Gastroesophageal sphincter (tissue), 4 donors: ENCODE measurements at regions not wholly inside any gene's neighbourhood (a gene's known extent, or its start where the extent isn't known, plus 50 kb on each side); places are given as distances from the start of the nearest gene placed in this dataset.
"Not testable (repeated sequence)": the region's sequence is repeated elsewhere in the genome, so short reads cannot be mapped to it uniquely, and the experiment has no call there.

Experiments used
- ATAC-seq: fragments of 150-250 bp; one replicate; pipeline ENCODE4 v1.9.1; 2016; ENCODE audit warnings: mild to moderate bottlenecking, moderate library complexity
- H3K27ac ChIP-seq, 4 donors: fragments of 200-600 bp; sonication (generic) in 3 of 4; 1 replicate in 3 of 4; 2 replicates in 1 of 4; pipeline ENCODE4 v1.5.1; 2016 to 2019
- H3K27me3 ChIP-seq: fragments of 200-600 bp; sonication (generic); one replicate; pipeline ENCODE4 v1.5.1; 2019
- H3K36me3 ChIP-seq, 2 donors: fragments of 200-600 bp; sonication (generic); one replicate each; pipeline ENCODE4 v1.5.1; 2019; ENCODE audit warnings: control low read depth in 1 of 2
- H3K4me1 ChIP-seq, 3 donors: fragments of 200-600 bp; sonication (generic); 1 replicate in 2 of 3; 2 replicates in 1 of 3; pipeline ENCODE4 v1.5.1; 2016 to 2019; ENCODE audit warnings: control low read depth in 2 of 3
- H3K4me3 ChIP-seq, 2 donors: fragments of 200-600 bp; sonication (generic); one replicate each; pipeline ENCODE4 v1.5.1; 2019; ENCODE audit warnings: mild to moderate bottlenecking in 1 of 2, moderate library complexity in 1 of 2
- H3K9me3 ChIP-seq, 3 donors: fragments of 200-600 bp; sonication (generic); one replicate each; pipeline ENCODE4 v1.5.1; 2017 to 2019; ENCODE audit warnings: control low read depth in 2 of 3
- EP300 ChIP-seq: sonication (generic); formaldehyde crosslinking; IDR thresholded peaks from one replicate; pipeline ENCODE4 v1.6.1; 2017; ENCODE audit warnings: antibody characterized with exemption, mild to moderate bottlenecking
- POLR2A ChIP-seq, 2 donors: fragments of 450-650 bp; IDR thresholded peaks; one replicate each; pipeline ENCODE4 v1.6.1; 2017; ENCODE audit warnings: antibody characterized with exemption in 2 of 2, mild to moderate bottlenecking in 2 of 2, moderate library complexity in 1 of 2
- POLR2AphosphoS5 ChIP-seq: sonication (generic); formaldehyde crosslinking; IDR thresholded peaks from one replicate; pipeline ENCODE4 v1.6.1; 2017; ENCODE audit warnings: antibody characterized with exemption
- WGBS, 2 donors: methylation state at CpG; one replicate each; pipeline ENCODE4 v1.1.5; 2018; ENCODE audit warnings: low coverage in 1 of 2; 5-methylcytosine and 5-hydroxymethylcytosine counted together
- TF ChIP-seq, protein P1 (sequence below), 4 experiments: fragments of 200-600 bp in 2 of 4; fragments of 450-650 bp in 2 of 4; sonication (generic) in 1 of 4; IDR thresholded peaks; one replicate each; pipeline ENCODE4 v1.5.1; 2017 to 2019; ENCODE audit warnings: antibody characterized with exemption in 4 of 4, mild to moderate bottlenecking in 2 of 4, moderate library complexity in 2 of 4

DNA sequence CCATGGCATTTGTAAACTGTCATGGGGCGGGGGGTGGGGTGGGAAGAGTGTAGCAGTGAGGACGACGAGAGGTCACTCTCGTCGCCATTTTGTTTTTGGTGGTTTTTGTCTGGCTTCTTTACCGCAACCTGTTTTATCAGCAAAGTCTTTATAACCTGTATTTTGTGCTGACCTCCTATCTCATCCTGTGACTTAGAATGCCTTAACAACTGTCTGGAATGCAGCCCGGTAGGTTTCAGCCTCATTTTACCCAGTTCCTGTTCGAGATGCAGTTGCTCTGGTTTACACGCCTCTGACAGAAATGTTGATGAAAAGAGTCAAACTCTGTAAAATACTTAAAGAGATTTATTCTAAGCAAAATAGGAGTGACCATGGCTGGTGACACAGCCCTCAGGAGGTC, 852.0 kb downstream of the DACH1 start:
- Histone ChIP-seq H3K9me3 (no peaks in the 10 kb centered on the region), H3K4me3 (no peak overlapping the region), H3K27me3 (no peaks in the 10 kb centered on the region), H3K27ac (no peak overlapping the region), H3K4me1 (no peaks in the 10 kb centered on the region), H3K36me3 (no peaks in the 10 kb centered on the region)
- 84 to 87% methylated on average over 7 to 8 of the region's 9 CpGs for WGBS, 2 donors
- no peak for ATAC-seq
- TF ChIP-seq, protein P1, sequence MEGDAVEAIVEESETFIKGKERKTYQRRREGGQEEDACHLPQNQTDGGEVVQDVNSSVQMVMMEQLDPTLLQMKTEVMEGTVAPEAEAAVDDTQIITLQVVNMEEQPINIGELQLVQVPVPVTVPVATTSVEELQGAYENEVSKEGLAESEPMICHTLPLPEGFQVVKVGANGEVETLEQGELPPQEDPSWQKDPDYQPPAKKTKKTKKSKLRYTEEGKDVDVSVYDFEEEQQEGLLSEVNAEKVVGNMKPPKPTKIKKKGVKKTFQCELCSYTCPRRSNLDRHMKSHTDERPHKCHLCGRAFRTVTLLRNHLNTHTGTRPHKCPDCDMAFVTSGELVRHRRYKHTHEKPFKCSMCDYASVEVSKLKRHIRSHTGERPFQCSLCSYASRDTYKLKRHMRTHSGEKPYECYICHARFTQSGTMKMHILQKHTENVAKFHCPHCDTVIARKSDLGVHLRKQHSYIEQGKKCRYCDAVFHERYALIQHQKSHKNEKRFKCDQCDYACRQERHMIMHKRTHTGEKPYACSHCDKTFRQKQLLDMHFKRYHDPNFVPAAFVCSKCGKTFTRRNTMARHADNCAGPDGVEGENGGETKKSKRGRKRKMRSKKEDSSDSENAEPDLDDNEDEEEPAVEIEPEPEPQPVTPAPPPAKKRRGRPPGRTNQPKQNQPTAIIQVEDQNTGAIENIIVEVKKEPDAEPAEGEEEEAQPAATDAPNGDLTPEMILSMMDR (IDR thresholded peaks at IDR 0.05): no peak
- TF ChIP-seq POLR2AphosphoS5: no peak
- no peak for TF ChIP-seq POLR2A (IDR thresholded peaks at IDR 0.05)
- TF ChIP-seq EP300: no peak

DNA sequence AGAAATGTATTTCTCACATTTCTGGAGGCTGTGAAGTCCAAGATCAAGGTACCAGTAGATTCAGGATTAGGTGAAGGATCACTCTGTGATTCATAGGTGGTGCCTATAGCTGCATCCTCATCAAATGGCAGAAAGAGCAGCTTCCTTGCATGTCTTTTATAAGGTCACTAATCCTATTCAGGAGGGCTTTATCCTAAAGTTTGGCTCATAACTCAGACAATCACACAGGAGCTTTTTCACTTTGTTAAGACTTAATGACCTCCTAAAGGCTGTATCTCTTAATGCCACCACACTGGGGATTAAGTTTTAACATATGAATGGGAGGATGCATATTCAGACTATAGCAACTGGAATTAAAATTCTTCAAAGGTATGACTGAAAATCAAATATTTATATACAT, 861.1 kb downstream of the DACH1 start:
- Histone ChIP-seq H3K27ac (no peak overlapping the region), H3K9me3 (no peaks in the 10 kb centered on the region), H3K4me3 (no peak overlapping the region), H3K36me3 (no peaks in the 10 kb centered on the region), H3K27me3 (no peaks in the 10 kb centered on the region), H3K4me1 (no peaks in the 10 kb centered on the region)
- TF ChIP-seq POLR2AphosphoS5: no peak
- TF ChIP-seq EP300: no peak
- TF ChIP-seq, protein P1 (IDR thresholded peaks at IDR 0.05): no peak
- no peak for TF ChIP-seq POLR2A (IDR thresholded peaks at IDR 0.05)
- ATAC-seq: no peak

DNA sequence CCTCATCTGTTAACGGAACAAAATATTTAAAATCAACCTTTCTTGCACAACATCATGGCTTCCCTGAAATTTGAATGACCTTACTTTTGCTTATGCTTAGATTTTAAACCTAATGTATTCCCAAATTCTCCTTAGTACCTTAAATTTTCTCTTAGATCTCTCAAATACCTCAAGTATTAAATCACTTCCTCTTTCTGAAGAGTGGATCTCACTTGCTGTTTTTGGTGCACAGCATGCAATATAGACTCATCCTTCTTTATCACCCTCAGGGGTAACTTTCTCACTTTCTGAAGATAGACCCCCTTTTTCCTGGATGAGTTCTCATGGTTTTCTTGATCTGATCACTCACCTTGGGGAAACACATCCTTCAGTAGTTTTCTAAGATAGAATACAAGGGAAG, 871.7 kb downstream of the DACH1 start:
- H3K4me3 ChIP-seq: no peak overlapping the region
- H3K9me3 ChIP-seq: no peaks in the 10 kb centered on the region
- 78 to 90% methylated on average over 1 of the region's 1 CpG for WGBS, 2 donors
- ATAC-seq: no peak
- H3K36me3 ChIP-seq: no peaks in the 10 kb centered on the region
- TF ChIP-seq EP300: no peak
- TF ChIP-seq, protein P1 (IDR thresholded peaks at IDR 0.05): no peak
- no peak for TF ChIP-seq POLR2AphosphoS5
- TF ChIP-seq POLR2A (IDR thresholded peaks at IDR 0.05): no peak
- no peak overlapping the region for H3K27ac ChIP-seq
- no peaks in the 10 kb centered on the region for H3K4me1 ChIP-seq
- H3K27me3 ChIP-seq: no peaks in the 10 kb centered on the region

DNA sequence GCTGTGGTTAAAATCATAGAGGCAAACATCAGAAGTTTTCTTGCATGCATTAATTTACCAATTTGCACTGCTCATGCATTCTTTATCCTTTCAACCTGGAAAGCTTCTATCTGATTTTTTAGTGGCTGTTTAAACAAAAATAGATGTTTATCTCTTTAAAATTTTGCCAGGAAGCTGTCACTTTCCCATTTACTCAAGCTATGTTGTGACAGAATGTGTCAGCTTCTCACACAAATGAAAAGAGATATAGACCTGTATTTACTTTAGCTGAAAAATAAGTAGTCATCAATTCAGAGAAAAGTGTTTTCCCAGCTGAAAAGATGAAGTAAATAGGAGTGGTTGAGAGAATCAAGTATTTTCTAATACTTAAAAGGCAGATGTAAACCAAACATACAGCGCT, 872.8 kb downstream of the DACH1 start:
- TF ChIP-seq POLR2AphosphoS5: no peak
- H3K4me3 ChIP-seq: no peak overlapping the region
- WGBS, 2 donors: 18 to 63% methylated on average over 1 of the region's 1 CpG
- H3K27me3 ChIP-seq: no peaks in the 10 kb centered on the region
- no peaks in the 10 kb centered on the region for H3K4me1 ChIP-seq
- no peaks in the 10 kb centered on the region for H3K9me3 ChIP-seq
- ATAC-seq: no peak
- H3K36me3 ChIP-seq: no peaks in the 10 kb centered on the region
- H3K27ac ChIP-seq: no peak overlapping the region

DNA sequence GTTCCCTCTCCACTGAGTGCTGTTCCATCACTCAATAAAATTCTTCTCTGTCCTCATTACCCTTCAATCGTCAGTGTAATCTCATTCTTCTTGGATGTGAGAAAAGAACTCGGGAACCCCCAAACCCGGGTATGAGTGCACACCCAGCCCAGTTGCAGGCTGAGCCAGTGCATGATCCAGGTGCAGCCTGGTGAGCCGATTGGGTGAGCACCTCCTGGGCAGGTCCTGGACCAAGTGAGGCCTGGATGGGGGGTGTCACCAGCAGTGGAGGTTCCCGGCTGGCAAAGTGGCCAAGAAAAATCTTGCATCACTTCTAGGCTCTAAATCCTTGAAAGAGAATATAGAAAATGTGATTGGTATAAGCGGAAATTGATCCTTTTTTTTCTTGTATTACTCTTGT, 878.8 kb upstream of the KLHL1 start:
- H3K27me3 ChIP-seq: no peaks in the 10 kb centered on the region
- 85 to 100% methylated on average over 4 to 5 of the region's 6 CpGs for WGBS, 2 donors
- no peaks in the 10 kb centered on the region for H3K36me3 ChIP-seq
- TF ChIP-seq EP300: no peak
- H3K27ac ChIP-seq: no peak overlapping the region
- no peaks in the 10 kb centered on the region for H3K9me3 ChIP-seq
- no peak for ATAC-seq
- H3K4me3 ChIP-seq: no peak overlapping the region
- H3K4me1 ChIP-seq: no peaks in the 10 kb centered on the region

DNA sequence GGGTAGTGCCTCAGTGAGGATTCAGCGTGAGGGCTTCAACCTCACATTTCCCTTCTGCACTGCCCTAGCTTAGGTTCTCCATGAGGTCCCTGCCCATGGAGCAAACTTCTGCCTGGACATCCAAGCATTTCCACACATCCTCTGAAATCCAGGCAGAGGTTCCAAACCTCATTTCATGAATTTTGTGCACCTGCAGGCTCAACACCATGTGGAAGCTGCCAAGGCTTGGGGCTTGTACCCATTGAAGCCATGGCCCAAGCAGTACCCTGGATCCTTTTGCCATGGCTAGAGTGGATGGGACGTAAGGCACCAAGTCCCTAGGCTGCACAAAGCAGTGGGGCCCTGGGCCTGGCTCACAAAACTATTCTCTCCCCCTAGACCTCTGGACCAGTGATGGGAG, 877.1 kb upstream of the KLHL1 start:
- no peaks in the 10 kb centered on the region for H3K36me3 ChIP-seq
- H3K4me1 ChIP-seq: no peaks in the 10 kb centered on the region
- H3K4me3 ChIP-seq: no peak overlapping the region
- no peak for ATAC-seq
- 80 to 100% methylated on average over 1 to 2 of the region's 2 CpGs for WGBS, 2 donors
- H3K27me3 ChIP-seq: no peaks in the 10 kb centered on the region
- TF ChIP-seq, protein P1 (IDR thresholded peaks at IDR 0.05): no peak
- TF ChIP-seq EP300 (no peak), POLR2A (IDR thresholded peaks at IDR 0.05) (no peak), POLR2AphosphoS5 (no peak)
- no peak overlapping the region for H3K27ac ChIP-seq
- H3K9me3 ChIP-seq: no peaks in the 10 kb centered on the region

DNA sequence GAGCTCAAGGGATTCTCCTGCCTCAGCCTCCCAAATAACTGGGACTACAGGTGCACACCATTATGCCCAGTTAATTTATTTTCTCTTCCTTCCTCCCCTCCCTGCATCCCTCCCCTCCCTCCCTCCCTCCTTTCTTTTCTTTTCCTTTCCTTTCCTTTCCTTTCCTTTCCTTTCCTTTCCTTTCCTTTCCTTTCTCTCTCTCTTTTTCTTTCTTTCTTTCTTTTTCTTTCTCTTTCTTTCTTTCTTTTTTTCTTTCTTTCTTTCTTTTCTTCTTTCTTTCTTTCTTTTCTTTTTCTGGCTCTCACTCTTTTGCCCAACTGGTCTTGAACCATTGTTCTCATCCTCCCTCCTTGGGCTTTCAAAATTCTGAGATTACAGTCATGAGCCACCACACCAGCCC, 873.0 kb upstream of the KLHL1 start:
- ATAC-seq, H3K4me1 ChIP-seq, H3K9me3 ChIP-seq, H3K27ac ChIP-seq, H3K36me3 ChIP-seq, H3K4me3 ChIP-seq, H3K27me3 ChIP-seq: not testable (repeated sequence)
